ENCODE measurements at regions not wholly inside any gene's neighbourhood (a gene's known extent, or its start where the extent isn't known, plus 50 kb on each side); places are given as distances from the start of the nearest gene placed in this dataset.
A peak's percentile ranks its signal among the peaks of the same experiment; 100 is the strongest.

GRCh38 chr1:55575571-55576279, 360.6 kb upstream of the USP24 start:
- Mint-ChIP-seq H3K27ac (ENCODE audit: unreplicated experiment) (no peak overlapping the region), H3K36me3 (ENCODE audit: insufficient read depth, unreplicated experiment) (no peaks in the 10 kb centered on the region), H3K4me3 (ENCODE audit: low read depth, unreplicated experiment) (no peak overlapping the region), H3K4me1 (ENCODE audit: low read depth, unreplicated experiment) (no peaks in the 10 kb centered on the region), H3K27me3 (ENCODE audit: unreplicated experiment) (no peaks in the 10 kb centered on the region), H3K9me3 (ENCODE audit: low read depth, unreplicated experiment) (no peaks in the 10 kb centered on the region)
- no peak for TF ChIP-seq CTCF (IDR thresholded peaks at IDR 0.05; ENCODE audit: unreplicated experiment)
- no TSS peak for BruUV-seq (replicated peaks)
- intact Hi-C loops (cut with micrococcal nuclease; ENCODE audit: unreplicated experiment): no loop called here
- no peak for DNase-seq
- CTCF ChIA-PET: no interaction called here

GRCh38 chr1:55574691-55575225, 359.6 kb upstream of the USP24 start:
- H3K4me1 Mint-ChIP-seq (ENCODE audit: low read depth, unreplicated experiment): no peaks in the 10 kb centered on the region
- H3K27ac Mint-ChIP-seq (ENCODE audit: unreplicated experiment): no peak overlapping the region

GRCh38 chr1:55572878-55573734, 357.9 kb upstream of the USP24 start:
- Mint-ChIP-seq H3K27me3 (ENCODE audit: unreplicated experiment) (no peaks in the 10 kb centered on the region), H3K27ac (ENCODE audit: unreplicated experiment) (no peak overlapping the region), H3K4me1 (ENCODE audit: low read depth, unreplicated experiment) (no peaks in the 10 kb centered on the region), H3K9me3 (ENCODE audit: low read depth, unreplicated experiment) (peaks cover 2% of the 10 kb centered on the region), H3K4me3 (ENCODE audit: low read depth, unreplicated experiment) (no peak overlapping the region), H3K36me3 (ENCODE audit: insufficient read depth, unreplicated experiment) (no peaks in the 10 kb centered on the region)
- BruUV-seq (replicated peaks): no TSS peak
- CTCF ChIA-PET: no interaction called here
- TF ChIP-seq CTCF (IDR thresholded peaks at IDR 0.05; ENCODE audit: unreplicated experiment): no peak
- intact Hi-C loops (cut with micrococcal nuclease; ENCODE audit: unreplicated experiment): no loop called here
- peak; percentile 2 for DNase-seq

More at GRCh38 chr1:55574691-55575225, 359.6 kb upstream of the USP24 start:
- DNase-seq: no peak
- Mint-ChIP-seq H3K36me3 (ENCODE audit: insufficient read depth, unreplicated experiment) (no peaks in the 10 kb centered on the region), H3K9me3 (ENCODE audit: low read depth, unreplicated experiment) (no peaks in the 10 kb centered on the region), H3K27me3 (ENCODE audit: unreplicated experiment) (no peaks in the 10 kb centered on the region), H3K4me3 (ENCODE audit: low read depth, unreplicated experiment) (no peak overlapping the region)
- CTCF ChIA-PET: interaction anchor here (0.6 to 1.3 kb wide), 2 partner anchors 61 to 292 kb away, joined by 3 to 5 read pairs; no protein-coding TSS in a partner anchor
- TF ChIP-seq CTCF (IDR thresholded peaks at IDR 0.05; ENCODE audit: unreplicated experiment): no peak
- intact Hi-C loops (cut with micrococcal nuclease; ENCODE audit: unreplicated experiment): no loop called here
- no TSS peak for BruUV-seq (replicated peaks)

- Mint-ChIP-seq H3K27ac (ENCODE audit: unreplicated experiment) (no peak overlapping the region), H3K9me3 (ENCODE audit: low read depth, unreplicated experiment) (peaks cover 2% of the 10 kb centered on the region), H3K4me1 (ENCODE audit: low read depth, unreplicated experiment) (no peaks in the 10 kb centered on the region), H3K4me3 (ENCODE audit: low read depth, unreplicated experiment) (no peak overlapping the region), H3K36me3 (ENCODE audit: insufficient read depth, unreplicated experiment) (no peaks in the 10 kb centered on the region), H3K27me3 (ENCODE audit: unreplicated experiment) (peaks cover 3% of the 10 kb centered on the region)
- CTCF ChIA-PET: no interaction called here
- no peak for TF ChIP-seq CTCF (IDR thresholded peaks at IDR 0.05; ENCODE audit: unreplicated experiment)
- BruUV-seq (replicated peaks): no TSS peak
- intact Hi-C loops (cut with micrococcal nuclease; ENCODE audit: unreplicated experiment): no loop called here
- DNase-seq: no peak
Observed at GRCh38 chr1:55571767-55572166, 356.6 kb upstream of the USP24 start.

All from Calu3 (cell line).